ENCODE measurements at regions not wholly inside any gene's neighbourhood (a gene's known extent, or its start where the extent isn't known, plus 50 kb on each side); places are given as distances from the start of the nearest gene placed in this dataset.
"Not testable (repeated sequence)": the region's sequence is repeated elsewhere in the genome, so short reads cannot be mapped to it uniquely, and the experiment has no call there.

DNA sequence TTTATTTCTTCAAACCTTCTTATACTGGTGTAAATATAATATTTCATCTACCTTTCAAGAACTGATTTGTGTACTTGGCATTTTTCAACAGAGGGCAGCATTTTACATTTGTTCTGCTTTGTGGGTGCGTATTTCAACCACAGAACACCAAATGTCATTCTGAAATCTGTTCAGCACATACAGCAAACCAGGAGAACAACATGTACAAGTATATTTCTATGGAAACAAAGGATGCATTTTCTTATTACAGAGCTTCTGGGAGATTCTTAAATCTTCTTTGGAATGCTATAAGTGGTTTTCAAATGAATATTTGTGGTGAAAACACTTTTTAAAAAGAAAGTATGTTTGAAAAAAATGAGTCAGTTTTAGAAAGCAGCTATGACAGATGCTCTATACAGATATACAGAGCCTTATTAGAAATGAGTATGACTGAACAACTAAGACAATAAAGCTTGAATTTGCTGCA lies 946.0 kb downstream of the FAM181B start:
- intact Hi-C loops (cut with micrococcal nuclease): loop anchor here (1.0 to 10.0 kb wide), 5 partner anchors 81 to 442 kb away; no protein-coding TSS in a partner anchor

DNA sequence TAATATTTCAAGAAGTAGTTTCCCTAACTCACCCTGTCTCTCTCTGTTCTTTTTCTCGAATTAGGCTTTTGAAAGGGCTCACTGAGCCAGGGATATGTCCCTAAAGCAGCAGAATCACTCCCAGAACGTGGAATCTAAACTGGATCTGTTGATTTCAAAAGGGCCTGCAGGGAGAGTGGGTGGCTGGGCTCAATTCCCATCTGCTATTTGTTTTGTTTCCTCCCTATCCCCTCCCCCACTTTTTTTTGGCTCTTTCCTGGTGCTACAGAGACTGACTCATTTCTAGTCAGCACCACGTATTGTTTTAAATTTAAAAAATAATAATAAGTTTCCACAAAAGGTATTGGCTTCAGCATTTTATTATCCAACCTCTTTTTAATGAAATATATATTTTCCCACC lies 961.5 kb downstream of the FAM181B start:
- intact Hi-C loops (cut with micrococcal nuclease): no loop called here

GRCh38 chr11:81769906-81770305 lies 963.8 kb downstream of the FAM181B start:
- intact Hi-C loops (cut with micrococcal nuclease): not testable (repeated sequence)

DNA sequence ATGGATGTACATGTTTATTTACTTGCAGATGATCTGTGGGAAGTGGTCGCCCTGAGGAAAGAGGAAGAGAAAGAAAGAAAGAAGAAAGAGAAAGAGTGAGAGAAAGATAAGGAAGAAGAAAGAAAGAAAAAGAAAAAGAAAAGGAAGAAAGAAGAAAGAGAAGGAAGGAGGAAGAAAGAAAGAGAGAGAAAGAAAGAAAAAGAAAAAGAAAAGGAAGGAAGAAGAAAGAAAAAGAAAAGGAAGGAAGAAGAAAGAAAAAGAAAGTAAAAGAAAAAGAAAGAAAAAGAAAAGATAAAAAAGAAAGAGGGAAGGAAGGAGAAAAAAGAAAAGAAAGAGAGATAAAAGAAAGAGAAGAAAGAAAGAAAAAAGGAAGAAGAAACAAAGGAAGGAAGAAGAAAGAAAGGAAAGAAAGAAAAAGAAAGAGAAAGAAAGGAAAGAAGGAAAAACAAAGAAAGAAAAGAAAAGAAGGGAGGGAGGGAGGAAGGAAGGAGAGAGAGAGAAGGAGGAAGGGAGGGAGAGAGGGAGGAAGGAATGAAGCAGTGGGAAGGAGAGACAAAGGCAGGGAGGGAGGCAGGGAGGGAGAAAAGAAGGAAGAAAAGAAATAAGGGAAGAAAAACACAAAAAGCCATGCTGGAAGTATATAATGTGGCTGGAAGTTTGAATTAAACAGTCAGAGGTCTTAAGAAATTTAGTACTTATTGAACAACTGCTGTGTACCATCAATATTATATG lies 976.6 kb downstream of the FAM181B start:
- intact Hi-C loops (cut with micrococcal nuclease): no loop called here

- intact Hi-C loops (cut with micrococcal nuclease): no loop called here
Observed at GRCh38 chr11:81749245-81749644, 984.4 kb downstream of the FAM181B start.

- intact Hi-C loops (cut with micrococcal nuclease): no loop called here
Observed at GRCh38 chr11:81744336-81745116, 989.1 kb downstream of the FAM181B start.

- intact Hi-C loops (cut with micrococcal nuclease): no loop called here
Observed at GRCh38 chr11:81725701-81726100, 1008.0 kb downstream of the FAM181B start.

- intact Hi-C loops (cut with micrococcal nuclease): no loop called here
Observed at GRCh38 chr11:81717695-81718094, 1016.0 kb downstream of the FAM181B start.

GRCh38 chr11:81707881-81708280 lies 1025.8 kb downstream of the FAM181B start:
- intact Hi-C loops (cut with micrococcal nuclease): no loop called here

- intact Hi-C loops (cut with micrococcal nuclease): no loop called here
Observed at GRCh38 chr11:81705283-81705682, 1028.4 kb downstream of the FAM181B start.

DNA sequence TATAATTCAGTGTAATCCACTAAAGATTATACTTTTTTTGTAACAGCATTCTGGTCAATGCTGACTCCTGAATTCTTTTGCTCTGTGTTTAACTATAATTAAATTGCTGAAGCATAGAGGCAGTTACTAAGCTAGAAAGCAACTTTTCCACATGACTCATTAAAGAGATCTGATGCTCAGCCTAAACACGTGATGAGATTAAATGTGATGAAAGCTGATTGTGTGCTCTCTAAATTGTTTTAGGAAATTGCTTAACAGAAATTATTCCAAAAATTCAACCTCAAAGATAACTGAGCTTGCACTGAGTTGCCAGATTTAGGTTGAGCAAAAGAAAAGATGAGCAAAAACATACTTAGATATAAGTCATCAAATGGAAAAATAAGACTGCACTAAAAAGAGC lies 1033.6 kb downstream of the FAM181B start:
- intact Hi-C loops (cut with micrococcal nuclease): no loop called here

- intact Hi-C loops (cut with micrococcal nuclease): no loop called here
Observed at GRCh38 chr11:81687057-81687456, 1046.6 kb downstream of the FAM181B start.

- intact Hi-C loops (cut with micrococcal nuclease): no loop called here
Observed at GRCh38 chr11:81674211-81674610, 1059.5 kb downstream of the FAM181B start.

- intact Hi-C loops (cut with micrococcal nuclease): no loop called here
Observed at GRCh38 chr11:81673001-81673400, 1060.7 kb downstream of the FAM181B start.

GRCh38 chr11:81669935-81670543 lies 1063.6 kb downstream of the FAM181B start:
- intact Hi-C loops (cut with micrococcal nuclease): no loop called here

DNA sequence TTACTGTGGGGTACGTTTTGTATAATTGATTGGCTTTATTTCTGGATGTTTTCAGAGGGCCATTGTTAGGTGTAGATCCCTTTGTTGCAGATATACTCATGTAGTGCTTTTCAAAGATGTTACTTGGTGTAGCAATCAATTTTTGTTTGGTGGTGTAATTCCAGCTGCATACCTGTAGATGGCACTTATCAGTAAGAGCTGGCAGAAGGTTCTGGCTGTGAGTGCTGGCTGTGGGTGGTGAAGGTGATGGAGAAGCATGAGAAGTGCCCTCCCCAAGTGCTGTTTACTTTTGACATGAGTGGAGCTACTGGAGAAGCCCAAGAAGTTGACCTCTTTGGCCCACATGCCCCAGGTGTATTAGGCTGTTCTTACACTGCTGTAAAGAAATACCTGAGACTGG lies 1074.9 kb downstream of the FAM181B start:
- intact Hi-C loops (cut with micrococcal nuclease): loop anchor here (1.0 to 5.0 kb wide), 2 partner anchors 571 to 1039 kb away; no protein-coding TSS in a partner anchor

GRCh38 chr11:81655351-81655750 lies 1078.3 kb downstream of the FAM181B start:
- intact Hi-C loops (cut with micrococcal nuclease): loop anchor here (5.0 kb wide), 1 partner anchor 1042 kb away; no protein-coding TSS in a partner anchor

DNA sequence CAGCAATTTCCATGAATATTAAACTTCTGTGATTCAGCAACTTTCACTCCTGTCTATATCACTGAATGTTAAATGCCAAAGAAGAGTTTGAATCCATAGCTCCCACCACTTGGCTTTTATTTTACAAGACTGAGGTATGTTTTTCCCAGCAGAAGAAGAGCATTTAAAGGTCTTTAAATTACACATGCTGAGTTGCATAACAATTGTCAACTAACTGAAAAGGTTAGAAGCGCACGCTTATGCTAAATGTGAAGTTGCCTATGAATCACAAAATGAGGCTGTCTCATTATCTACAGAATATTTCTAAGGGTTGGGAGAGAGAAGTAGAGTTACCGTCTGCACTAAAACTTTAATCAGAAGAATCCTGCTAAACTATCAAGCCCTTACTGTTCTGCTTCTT lies 1086.3 kb downstream of the FAM181B start:
- intact Hi-C loops (cut with micrococcal nuclease): loop anchor here (10.0 kb wide), 1 partner anchor 137 kb away; no protein-coding TSS in a partner anchor

- intact Hi-C loops (cut with micrococcal nuclease): loop anchor here (1.0 to 10.0 kb wide), 3 partner anchors 140 to 585 kb away; no protein-coding TSS in a partner anchor
Observed at GRCh38 chr11:81644239-81644840, 1089.3 kb downstream of the FAM181B start.

- intact Hi-C loops (cut with micrococcal nuclease): no loop called here
Observed at GRCh38 chr11:81634483-81634882, 1099.2 kb downstream of the FAM181B start.

DNA sequence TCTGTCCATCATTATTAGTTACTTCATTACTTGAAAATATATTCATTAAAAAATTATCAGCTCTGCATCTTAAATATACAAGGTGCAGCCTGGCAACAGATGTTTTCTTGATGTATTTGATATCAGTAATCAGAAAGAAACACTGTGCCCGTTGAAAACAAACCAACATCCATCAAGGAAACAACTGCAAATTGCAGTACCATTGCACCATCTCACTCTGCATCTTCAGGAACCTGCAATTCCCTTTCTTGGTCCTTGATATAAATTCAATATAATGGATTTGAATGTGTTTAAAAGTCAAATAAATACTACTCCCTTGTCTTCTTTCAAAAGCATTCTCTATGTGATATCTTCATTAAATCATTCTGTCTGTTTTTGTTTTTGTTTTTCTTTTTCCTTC lies 1131.2 kb downstream of the FAM181B start:
- intact Hi-C loops (cut with micrococcal nuclease): no loop called here
